GM19351 (cell line): ENCODE measurements at regions not wholly inside any gene's neighbourhood (a gene's known extent, or its start where the extent isn't known, plus 50 kb on each side); places are given as distances from the start of the nearest gene placed in this dataset.

Experiments used
- ATAC-seq: cut with Tn5 transposase; IDR thresholded peaks from one replicate; pipeline ENCODE4 v1.9.1; 2021; ENCODE audit warnings: mild to moderate bottlenecking, moderate library complexity; ENCODE audit not compliant: unreplicated experiment

DNA sequence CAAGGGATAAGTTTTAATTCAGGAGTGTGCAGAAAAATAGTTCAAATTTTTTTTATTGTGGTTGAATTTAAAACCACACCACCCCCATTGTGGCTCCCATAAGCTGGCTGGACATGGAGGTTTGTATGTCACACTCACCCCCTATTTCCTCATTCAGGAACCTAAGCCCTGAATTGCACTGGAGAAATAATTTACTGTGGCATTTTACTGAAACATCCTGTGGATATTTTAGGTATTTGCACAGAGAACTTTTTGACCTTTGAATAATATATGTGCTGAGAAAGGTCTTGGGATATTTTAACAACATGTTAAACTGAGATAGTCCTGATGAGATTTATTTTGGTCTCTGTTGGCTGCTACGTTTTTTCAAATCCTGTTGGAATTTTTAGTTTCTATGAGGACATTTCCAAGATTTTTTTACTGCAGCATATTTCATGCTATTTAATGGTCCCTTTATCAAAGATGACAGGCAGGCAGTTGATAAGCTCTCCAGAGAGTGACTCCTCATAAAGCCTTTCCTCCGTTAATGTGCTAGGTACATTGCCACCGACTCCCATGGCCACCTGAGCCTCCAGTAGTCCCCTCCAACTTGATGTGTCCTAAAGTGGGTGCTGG is 51.2 kb upstream of the PALM2AKAP2 start:
- no peak for ATAC-seq

DNA sequence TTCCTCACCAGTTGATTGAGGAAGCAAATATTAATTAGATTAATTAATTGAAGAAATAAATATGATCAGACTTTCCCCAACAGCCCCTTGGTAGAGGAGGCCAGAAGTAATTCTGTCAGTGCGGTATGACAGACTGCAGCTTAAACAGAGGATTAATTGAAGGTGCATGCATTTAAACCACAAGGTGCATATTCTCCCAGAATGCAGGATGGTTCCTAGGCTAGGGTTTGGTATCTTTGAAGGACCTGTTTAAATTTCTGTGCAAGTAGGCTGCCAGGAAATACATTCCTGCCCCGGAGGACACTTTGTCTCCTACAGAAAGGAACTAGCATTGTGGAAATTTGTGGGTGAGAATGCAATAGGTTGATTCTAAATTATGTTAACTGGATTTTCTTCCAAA is 50.5 kb upstream of the PALM2AKAP2 start:
- no peak for ATAC-seq
